ENCODE measurements at regions not wholly inside any gene's neighbourhood (a gene's known extent, or its start where the extent isn't known, plus 50 kb on each side); places are given as distances from the start of the nearest gene placed in this dataset.

GRCh38 chr12:124426594-124427555 lies 132.0 kb downstream of the RFLNA start:
- no peak for DNase-seq

GRCh38 chr12:124425667-124426066 lies 130.8 kb downstream of the RFLNA start:
- DNase-seq, result no peak

- DNase-seq, result no peak
Observed at GRCh38 chr12:124424516-124424905, 129.6 kb downstream of the RFLNA start.

GRCh38 chr12:124423761-124424515 lies 129.0 kb downstream of the RFLNA start:
- no peak for DNase-seq

GRCh38 chr12:124422570-124423523 lies 128.0 kb downstream of the RFLNA start:
- peak; percentile 94 for DNase-seq

GRCh38 chr12:124422142-124422569 lies 127.3 kb downstream of the RFLNA start:
- no peak for DNase-seq

GRCh38 chr12:124420996-124421674 lies 126.2 kb downstream of the RFLNA start:
- DNase-seq, result no peak

- no peak for DNase-seq
Observed at GRCh38 chr12:124420041-124420995, 125.4 kb downstream of the RFLNA start.

GRCh38 chr12:124419292-124420040 lies 124.6 kb downstream of the RFLNA start:
- no peak for DNase-seq

GRCh38 chr12:124418791-124419190 lies 123.9 kb downstream of the RFLNA start:
- DNase-seq, result no peak

GRCh38 chr12:124418156-124418555 lies 123.3 kb downstream of the RFLNA start:
- no peak for DNase-seq

GRCh38 chr12:124416516-124417395 lies 121.9 kb downstream of the RFLNA start:
- DNase-seq, result no peak

GRCh38 chr12:124415064-124415463 lies 120.2 kb downstream of the RFLNA start:
- no peak for DNase-seq

GRCh38 chr12:124413915-124414314 lies 119.0 kb downstream of the RFLNA start:
- DNase-seq, result no peak

GRCh38 chr12:124413401-124413800 lies 118.5 kb downstream of the RFLNA start:
- no peak for DNase-seq

GRCh38 chr12:124412646-124413015 lies 117.7 kb downstream of the RFLNA start:
- no peak for DNase-seq

- no peak for DNase-seq
Observed at GRCh38 chr12:124411953-124412645, 117.2 kb downstream of the RFLNA start.

- peak; percentile 97 for DNase-seq
Observed at GRCh38 chr12:124411281-124411878, 116.5 kb downstream of the RFLNA start.
